ENCODE measurements at regions not wholly inside any gene's neighbourhood (a gene's known extent, or its start where the extent isn't known, plus 50 kb on each side); places are given as distances from the start of the nearest gene placed in this dataset.

DNA sequence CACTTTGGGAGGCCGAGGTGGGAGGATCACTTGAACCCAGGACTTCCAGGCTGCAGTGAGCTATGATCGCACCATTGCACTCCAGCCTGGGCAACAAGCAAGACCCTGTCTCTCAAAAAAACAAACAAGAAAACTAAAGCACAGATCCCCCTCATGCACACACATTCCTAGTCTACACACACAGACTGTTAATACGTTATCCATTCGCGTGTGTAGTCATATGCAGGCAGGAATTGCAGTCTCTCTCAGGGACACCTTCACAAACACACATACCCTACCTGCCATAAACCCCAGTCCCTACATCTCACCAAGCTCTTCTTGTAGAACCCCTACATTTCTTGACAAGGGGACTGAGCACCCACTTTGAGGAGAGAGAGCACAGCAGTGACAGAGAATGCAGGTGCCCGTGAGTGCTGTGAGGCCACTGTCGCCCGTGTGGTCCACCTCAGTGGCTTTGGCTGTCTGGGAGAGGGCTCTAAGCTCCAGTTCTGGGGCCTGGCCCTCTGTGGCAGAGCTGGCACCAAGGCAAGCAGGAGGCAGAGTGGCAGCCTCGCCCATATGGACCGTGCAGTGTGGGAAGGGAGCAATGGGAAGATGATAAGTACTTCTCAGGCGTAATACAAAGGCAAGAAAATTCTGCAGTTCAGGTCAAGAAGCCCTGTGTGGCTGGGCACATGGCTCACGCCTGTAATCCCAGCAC is 59.0 kb upstream of the RPH3AL start:
- Histone ChIP-seq H3K9me3 (no peaks in the 10 kb centered on the region), H3K27ac (peak overlapping the region in 2 of 4 donors; percentile 36 to 88), H3K36me3 (peaks cover 0 to 20% of the 10 kb centered on the region in 2 donors), H3K4me3 (no peak overlapping the region), H3K27me3 (no peaks in the 10 kb centered on the region), H3K4me1 (peaks cover 0 to 25% (median 8%) of the 10 kb centered on the region in 3 donors)
- WGBS, 2 donors (ENCODE audit: low coverage in 1 of 2): 88% methylated on average over 5 of the region's 12 CpGs; no CpG with 5 or more reads in 1 of the 2 donors
- TF ChIP-seq POLR2A (IDR thresholded peaks at IDR 0.05) (no peak), EP300 (IDR thresholded peaks at IDR 0.05) (no peak), POLR2AphosphoS5 (IDR thresholded peaks at IDR 0.05) (no peak)
- TF ChIP-seq, protein P1, sequence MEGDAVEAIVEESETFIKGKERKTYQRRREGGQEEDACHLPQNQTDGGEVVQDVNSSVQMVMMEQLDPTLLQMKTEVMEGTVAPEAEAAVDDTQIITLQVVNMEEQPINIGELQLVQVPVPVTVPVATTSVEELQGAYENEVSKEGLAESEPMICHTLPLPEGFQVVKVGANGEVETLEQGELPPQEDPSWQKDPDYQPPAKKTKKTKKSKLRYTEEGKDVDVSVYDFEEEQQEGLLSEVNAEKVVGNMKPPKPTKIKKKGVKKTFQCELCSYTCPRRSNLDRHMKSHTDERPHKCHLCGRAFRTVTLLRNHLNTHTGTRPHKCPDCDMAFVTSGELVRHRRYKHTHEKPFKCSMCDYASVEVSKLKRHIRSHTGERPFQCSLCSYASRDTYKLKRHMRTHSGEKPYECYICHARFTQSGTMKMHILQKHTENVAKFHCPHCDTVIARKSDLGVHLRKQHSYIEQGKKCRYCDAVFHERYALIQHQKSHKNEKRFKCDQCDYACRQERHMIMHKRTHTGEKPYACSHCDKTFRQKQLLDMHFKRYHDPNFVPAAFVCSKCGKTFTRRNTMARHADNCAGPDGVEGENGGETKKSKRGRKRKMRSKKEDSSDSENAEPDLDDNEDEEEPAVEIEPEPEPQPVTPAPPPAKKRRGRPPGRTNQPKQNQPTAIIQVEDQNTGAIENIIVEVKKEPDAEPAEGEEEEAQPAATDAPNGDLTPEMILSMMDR (IDR thresholded peaks at IDR 0.05): no peak
- ATAC-seq: no peak

DNA sequence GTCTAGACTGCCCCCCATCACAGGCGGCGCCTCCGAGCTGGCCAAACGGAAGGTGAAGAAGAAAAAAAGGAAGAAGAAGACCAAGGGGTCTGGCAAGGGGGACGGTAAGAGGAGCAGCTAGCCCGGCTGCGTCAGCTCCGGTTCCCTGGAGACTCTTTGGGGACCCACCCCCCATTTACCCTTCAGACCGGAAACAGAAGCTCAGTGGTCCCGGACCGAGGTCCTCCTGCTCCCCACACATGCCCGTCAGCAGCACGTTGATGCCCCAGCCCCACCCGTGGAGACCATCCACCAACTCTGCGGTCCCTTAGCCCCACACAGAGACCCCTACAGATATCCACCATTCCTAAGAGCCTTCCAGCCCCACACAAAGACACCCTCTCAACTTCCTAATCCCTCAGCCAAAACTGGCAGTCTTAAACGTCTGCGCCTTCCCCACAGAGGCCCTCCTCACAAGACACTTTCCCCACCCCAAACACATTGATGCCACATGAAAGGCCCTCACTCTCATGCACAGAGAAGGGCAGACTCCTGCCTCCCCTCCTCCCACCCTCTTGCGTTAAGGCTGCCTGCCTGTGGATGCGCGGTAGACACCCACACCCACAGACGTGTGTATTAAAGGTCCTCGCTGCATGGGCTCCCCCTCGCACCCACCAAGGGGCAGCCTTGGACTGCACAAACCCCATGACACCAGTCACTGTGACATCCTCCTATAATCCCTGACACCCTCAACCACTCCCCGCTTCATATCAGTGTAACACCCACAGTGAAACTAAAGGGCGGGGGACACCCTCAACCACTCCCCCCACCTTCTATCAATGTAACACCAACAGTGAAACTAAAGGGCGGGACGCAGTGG is 58.2 kb upstream of the RPH3AL start:
- Histone ChIP-seq H3K27ac (peak overlapping the region in 3 of 4 donors; percentile 64 to 88 (median 71)), H3K4me3 (peak overlapping the region; percentile 47 to 76), H3K27me3 (no peaks in the 10 kb centered on the region), H3K36me3 (peaks cover 0 to 20% of the 10 kb centered on the region in 2 donors), H3K4me1 (peaks cover 0 to 25% (median 8%) of the 10 kb centered on the region in 3 donors), H3K9me3 (no peaks in the 10 kb centered on the region)
- WGBS, 2 donors (ENCODE audit: low coverage in 1 of 2): 7 to 10% methylated on average over 2 to 15 of the region's 27 CpGs
- TF ChIP-seq, protein P1 (IDR thresholded peaks at IDR 0.05): no peak
- no peak for TF ChIP-seq POLR2A (IDR thresholded peaks at IDR 0.05)
- no peak for TF ChIP-seq EP300 (IDR thresholded peaks at IDR 0.05)
- no peak for TF ChIP-seq POLR2AphosphoS5 (IDR thresholded peaks at IDR 0.05)
- ATAC-seq: no peak

DNA sequence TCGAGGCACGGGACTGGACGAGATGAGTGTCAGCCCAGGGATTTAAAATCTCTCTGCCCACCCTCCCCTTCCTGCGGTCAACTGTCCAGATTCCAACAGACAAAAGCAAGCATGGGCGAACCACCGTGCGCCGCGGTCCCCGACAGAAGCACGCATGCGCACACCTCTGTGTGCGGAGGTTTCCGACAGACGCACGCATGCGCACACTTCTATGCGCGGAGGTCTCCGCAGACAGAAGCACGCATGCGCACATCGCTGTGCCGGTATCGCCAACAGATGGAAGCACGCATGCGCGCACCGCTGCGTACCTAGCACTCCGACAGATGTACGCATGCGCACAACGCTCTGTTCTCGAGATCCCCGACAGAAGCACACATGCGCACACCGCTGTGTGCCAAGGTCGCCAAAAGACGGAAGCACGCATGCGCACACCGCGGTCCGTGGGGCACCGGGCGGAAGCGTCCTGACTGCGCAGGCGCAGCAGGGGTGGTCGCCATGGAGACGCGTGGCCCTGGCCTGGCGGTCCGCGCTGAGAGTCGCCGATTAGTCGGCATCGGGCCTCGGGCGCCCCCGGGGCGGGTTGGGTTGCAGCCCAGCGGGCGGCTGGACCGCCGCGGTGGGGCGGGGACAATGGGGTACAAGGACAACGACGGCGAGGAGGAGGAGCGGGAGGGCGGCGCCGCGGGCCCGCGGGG is 57.4 kb upstream of the RPH3AL start:
- Histone ChIP-seq H3K9me3 (no peaks in the 10 kb centered on the region), H3K27ac (peak overlapping the region in 3 of 4 donors; percentile 73 to 88 (median 82)), H3K27me3 (no peaks in the 10 kb centered on the region), H3K4me1 (peaks cover 0 to 25% (median 8%) of the 10 kb centered on the region in 3 donors), H3K4me3 (peak overlapping the region; percentile 47 to 76), H3K36me3 (peaks cover 0 to 20% of the 10 kb centered on the region in 2 donors)
- WGBS, 2 donors (ENCODE audit: low coverage in 1 of 2): 4 to 10% methylated on average over 5 to 18 of the region's 80 CpGs
- peak; percentile 97 for ATAC-seq
- TF ChIP-seq, protein P1 (IDR thresholded peaks at IDR 0.05): peak in 3 of 4 experiments; percentile 5 to 14 (median 10)
- TF ChIP-seq POLR2AphosphoS5 (IDR thresholded peaks at IDR 0.05): no peak

DNA sequence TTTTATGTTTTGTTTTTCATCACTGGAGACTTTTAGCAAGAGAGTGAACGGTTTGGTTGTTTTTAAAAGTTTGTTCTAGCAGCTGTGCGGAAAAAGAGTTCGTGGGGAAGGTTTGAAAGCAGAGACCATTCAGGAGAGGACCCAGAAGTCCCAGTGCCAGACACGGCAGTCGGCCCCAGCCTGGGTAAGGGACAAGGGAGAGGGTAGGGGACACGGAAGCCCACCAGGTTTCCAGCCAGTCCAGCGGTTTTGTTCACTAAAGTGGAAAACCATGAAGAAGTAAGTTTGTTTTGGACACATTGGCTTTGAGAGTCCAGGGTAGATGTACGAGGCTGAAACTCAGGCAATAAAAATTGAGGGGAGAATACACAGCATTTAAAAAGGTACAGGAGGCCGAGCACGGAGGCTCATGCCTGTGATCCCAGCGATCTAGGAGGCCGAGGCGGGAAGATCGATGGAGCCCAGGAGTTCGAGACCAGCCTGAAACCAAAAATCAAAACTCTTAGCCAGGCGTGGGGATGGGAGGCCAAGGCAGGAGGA is 56.8 kb upstream of the RPH3AL start:
- TF ChIP-seq POLR2AphosphoS5 (IDR thresholded peaks at IDR 0.05): no peak
- no peak for TF ChIP-seq POLR2A (IDR thresholded peaks at IDR 0.05)
- TF ChIP-seq EP300 (IDR thresholded peaks at IDR 0.05): no peak
- TF ChIP-seq, protein P1 (IDR thresholded peaks at IDR 0.05): no peak
- H3K9me3 ChIP-seq: no peaks in the 10 kb centered on the region
- 57 to 76% methylated on average over 11 to 15 of the region's 16 CpGs for WGBS, 2 donors (ENCODE audit: low coverage in 1 of 2)
- H3K27ac ChIP-seq: peak overlapping the region in 3 of 4 donors; percentile 73 to 82 (median 79)
- peak overlapping the region; percentile 4 to 76 for H3K4me3 ChIP-seq
- peaks cover 0 to 25% (median 8%) of the 10 kb centered on the region in 3 donors for H3K4me1 ChIP-seq
- peaks cover 0 to 16% of the 10 kb centered on the region in 2 donors for H3K36me3 ChIP-seq
- no peak for ATAC-seq
- no peaks in the 10 kb centered on the region for H3K27me3 ChIP-seq
